DOHH2 (cell line): ENCODE measurements at regions not wholly inside any gene's neighbourhood (a gene's known extent, or its start where the extent isn't known, plus 50 kb on each side); places are given as distances from the start of the nearest gene placed in this dataset.

ENCODE experiments used
- H3F3A ChIP-seq: fragments of 200-600 bp; sonication (generic), shearing (Covaris generic); 2 replicates; pipeline ENCODE4 v1.6.0; 2016; ENCODE audit warnings: antibody characterized with exemption, mild to moderate bottlenecking; ENCODE audit not compliant: control insufficient read depth, insufficient read depth
- H3K27ac ChIP-seq: fragments of 200-600 bp; sonication (generic); 2 replicates; pipeline ENCODE4 v1.5.1; 2014; ENCODE audit warnings: low read depth, mild to moderate bottlenecking, low read length, moderate library complexity
- H3K27me3 ChIP-seq: fragments of 200-600 bp; sonication (generic); 2 replicates; pipeline ENCODE4 v1.6.1; 2014; ENCODE audit warnings: mild to moderate bottlenecking, low read length, mixed read lengths; ENCODE audit not compliant: control insufficient read depth
- H3K36me3 ChIP-seq: fragments of 200-600 bp; sonication (generic); 2 replicates; pipeline ENCODE4 v1.6.1; 2014; ENCODE audit warnings: mild to moderate bottlenecking, low read length, moderate library complexity, mixed read lengths; ENCODE audit not compliant: control insufficient read depth
- H3K4me1 ChIP-seq: fragments of 200-600 bp; sonication (generic); 2 replicates; pipeline ENCODE4 v1.6.1; 2014; ENCODE audit warnings: mild to moderate bottlenecking, low read length, mixed read lengths; ENCODE audit not compliant: control insufficient read depth
- H3K4me2 ChIP-seq: fragments of 200-600 bp; sonication (generic); 2 replicates; pipeline ENCODE4 v1.6.0; 2014; ENCODE audit warnings: mild to moderate bottlenecking, low read length, moderate library complexity
- H3K4me3 ChIP-seq: fragments of 200-600 bp; sonication (generic); 2 replicates; pipeline ENCODE4 v1.5.1; 2014; ENCODE audit warnings: mild to moderate bottlenecking, low read length, mixed read lengths
- H3K79me2 ChIP-seq: fragments of 200-600 bp; sonication (generic); 2 replicates; pipeline ENCODE4 v1.6.1; 2014; ENCODE audit warnings: mild to moderate bottlenecking, low read length, mixed read lengths; ENCODE audit not compliant: control insufficient read depth
- H3K9me2 ChIP-seq: fragments of 200-600 bp; sonication (generic); replicated peaks from 2 replicates; pipeline ENCODE4 v1.6.1; 2014; ENCODE audit warnings: mild to moderate bottlenecking, low read length, mixed read lengths; ENCODE audit not compliant: control insufficient read depth
- H3K9me3 ChIP-seq: fragments of 200-600 bp; sonication (generic); 2 replicates; pipeline ENCODE4 v1.6.1; 2014; ENCODE audit warnings: antibody characterized with exemption, low read length, mixed read lengths; ENCODE audit not compliant: control insufficient read depth, insufficient read depth
- H4K20me1 ChIP-seq: fragments of 200-600 bp; sonication (generic); 2 replicates; pipeline ENCODE4 v1.6.0; 2014; ENCODE audit warnings: low read depth, mild to moderate bottlenecking, antibody characterized with exemption, low read length, moderate library complexity; ENCODE audit not compliant: control insufficient read depth, insufficient read depth
- EZH2phosphoT487 ChIP-seq: fragments of 200-600 bp; sonication (generic); IDR thresholded peaks from 2 replicates; pipeline ENCODE4 v1.6.1; 2017; ENCODE audit warnings: borderline replicate concordance, mild to moderate bottlenecking, antibody characterized with exemption, low read length, moderate library complexity, mixed read lengths
- TF ChIP-seq, protein P1 (sequence below): fragments of 200-600 bp; sonication (generic); IDR thresholded peaks from one replicate; pipeline ENCODE4 v1.5.1; 2014; ENCODE audit warnings: antibody characterized with exemption, mild to moderate bottlenecking, low read depth, low read length; ENCODE audit not compliant: poor library complexity, severe bottlenecking

DNA sequence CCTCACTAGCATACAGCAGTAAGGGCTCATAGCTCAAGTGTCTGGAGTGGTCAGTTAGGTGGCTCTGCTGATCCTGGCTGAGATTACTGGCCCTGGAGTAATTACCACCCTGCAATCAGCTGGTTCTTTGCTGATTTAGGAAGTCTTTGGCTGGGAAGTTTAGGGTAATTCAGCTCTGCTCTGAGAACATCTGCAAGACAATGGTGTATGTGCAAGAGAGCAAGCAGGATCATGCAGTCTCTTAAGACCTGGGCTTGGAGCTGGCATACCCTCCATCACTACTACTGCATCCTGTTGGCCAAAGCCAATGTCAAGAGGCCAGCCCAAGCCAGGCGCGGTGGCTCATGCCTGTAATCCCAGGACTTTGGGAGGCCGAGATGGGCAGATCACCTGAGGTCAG lies 159.0 kb downstream of the NDUFA12 start:
- H3K4me2 ChIP-seq = no peak overlapping the region

GRCh38 chr12:94841904-94842610 lies 161.4 kb downstream of the NDUFA12 start:
- H3K27me3 ChIP-seq = no peaks in the 10 kb centered on the region
- H3K9me3 ChIP-seq = no peaks in the 10 kb centered on the region
- H3K27ac ChIP-seq = no peak overlapping the region
- H3K4me1 ChIP-seq = peaks cover 4% of the 10 kb centered on the region
- no peaks in the 10 kb centered on the region for H3K79me2 ChIP-seq
- H3F3A ChIP-seq = no peaks in the 10 kb centered on the region
- H3K4me2 ChIP-seq = no peak overlapping the region
- no peak overlapping the region for H3K4me3 ChIP-seq
- H3K36me3 ChIP-seq = no peaks in the 10 kb centered on the region
- no peaks in the 10 kb centered on the region for H4K20me1 ChIP-seq
- no peaks in the 10 kb centered on the region for H3K9me2 ChIP-seq
- TF ChIP-seq, protein P1, sequence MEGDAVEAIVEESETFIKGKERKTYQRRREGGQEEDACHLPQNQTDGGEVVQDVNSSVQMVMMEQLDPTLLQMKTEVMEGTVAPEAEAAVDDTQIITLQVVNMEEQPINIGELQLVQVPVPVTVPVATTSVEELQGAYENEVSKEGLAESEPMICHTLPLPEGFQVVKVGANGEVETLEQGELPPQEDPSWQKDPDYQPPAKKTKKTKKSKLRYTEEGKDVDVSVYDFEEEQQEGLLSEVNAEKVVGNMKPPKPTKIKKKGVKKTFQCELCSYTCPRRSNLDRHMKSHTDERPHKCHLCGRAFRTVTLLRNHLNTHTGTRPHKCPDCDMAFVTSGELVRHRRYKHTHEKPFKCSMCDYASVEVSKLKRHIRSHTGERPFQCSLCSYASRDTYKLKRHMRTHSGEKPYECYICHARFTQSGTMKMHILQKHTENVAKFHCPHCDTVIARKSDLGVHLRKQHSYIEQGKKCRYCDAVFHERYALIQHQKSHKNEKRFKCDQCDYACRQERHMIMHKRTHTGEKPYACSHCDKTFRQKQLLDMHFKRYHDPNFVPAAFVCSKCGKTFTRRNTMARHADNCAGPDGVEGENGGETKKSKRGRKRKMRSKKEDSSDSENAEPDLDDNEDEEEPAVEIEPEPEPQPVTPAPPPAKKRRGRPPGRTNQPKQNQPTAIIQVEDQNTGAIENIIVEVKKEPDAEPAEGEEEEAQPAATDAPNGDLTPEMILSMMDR = no peak
- no peak for TF ChIP-seq EZH2phosphoT487

More for the DNA sequence above, 159.0 kb downstream of the NDUFA12 start:
- TF ChIP-seq EZH2phosphoT487 = no peak
- TF ChIP-seq, protein P1 = no peak
- Histone ChIP-seq H3K36me3 (no peaks in the 10 kb centered on the region), H3K4me3 (no peak overlapping the region), H3K9me3 (no peaks in the 10 kb centered on the region), H3K79me2 (no peaks in the 10 kb centered on the region), H3F3A (no peaks in the 10 kb centered on the region), H3K27me3 (no peaks in the 10 kb centered on the region), H3K9me2 (no peaks in the 10 kb centered on the region), H4K20me1 (no peaks in the 10 kb centered on the region), H3K4me1 (no peaks in the 10 kb centered on the region; the same call in 1 of the 2 replicates), H3K27ac (no peak overlapping the region)

- TF ChIP-seq EZH2phosphoT487 = no peak
- TF ChIP-seq, protein P1 = no peak
- H3K9me2 ChIP-seq = no peaks in the 10 kb centered on the region
- H3F3A ChIP-seq = no peaks in the 10 kb centered on the region
- H3K27me3 ChIP-seq = no peaks in the 10 kb centered on the region
- peaks cover 4% of the 10 kb centered on the region for H3K4me1 ChIP-seq
- H3K9me3 ChIP-seq = no peaks in the 10 kb centered on the region
- no peak overlapping the region for H3K27ac ChIP-seq
- no peaks in the 10 kb centered on the region for H3K36me3 ChIP-seq
- H3K79me2 ChIP-seq = no peaks in the 10 kb centered on the region
- H3K4me3 ChIP-seq = no peak overlapping the region
- no peak overlapping the region for H3K4me2 ChIP-seq
- H4K20me1 ChIP-seq = no peaks in the 10 kb centered on the region
Observed at GRCh38 chr12:94841177-94841576, 162.3 kb downstream of the NDUFA12 start.
